OCI-LY1 (cell line): ENCODE measurements at regions not wholly inside any gene's neighbourhood (a gene's known extent, or its start where the extent isn't known, plus 50 kb on each side); places are given as distances from the start of the nearest gene placed in this dataset.

Experiments used
- EZH2 ChIP-seq: fragments of 200-600 bp; sonication (generic), shearing (Covaris generic); IDR thresholded peaks from 2 replicates; pipeline ENCODE4 v1.8.0; 2017; ENCODE audit warnings: borderline replicate concordance, mixed run types, mild to moderate bottlenecking, antibody characterized with exemption, low read length, moderate library complexity, mixed read lengths
- TF ChIP-seq, protein P1 (sequence below): fragments of 200-600 bp; sonication (generic), shearing (Covaris generic); IDR thresholded peaks from 2 replicates; pipeline ENCODE4 v1.5.1; 2017; ENCODE audit warnings: mild to moderate bottlenecking, antibody characterized with exemption, low read length, moderate library complexity, mixed read lengths

DNA sequence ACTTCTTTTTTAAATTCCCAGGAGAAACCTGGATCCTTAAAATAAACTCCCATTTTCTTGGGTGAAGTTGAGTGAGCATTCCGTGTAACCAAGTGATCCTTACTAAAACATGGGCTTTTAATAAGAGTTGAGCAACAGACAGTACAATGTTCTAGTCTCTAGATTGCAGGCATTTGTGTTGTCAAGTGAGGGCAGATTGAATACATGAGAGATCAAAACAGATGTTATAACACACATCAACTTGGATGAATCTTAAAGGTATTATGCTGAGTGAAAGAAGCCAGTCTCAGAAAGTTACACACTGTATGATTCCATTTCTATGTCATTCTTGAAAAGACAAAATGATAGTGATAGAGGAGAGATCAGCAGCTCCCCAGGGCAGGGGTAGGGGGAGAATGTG is 213.9 kb upstream of the CCDC196 start:
- TF ChIP-seq, protein P1, sequence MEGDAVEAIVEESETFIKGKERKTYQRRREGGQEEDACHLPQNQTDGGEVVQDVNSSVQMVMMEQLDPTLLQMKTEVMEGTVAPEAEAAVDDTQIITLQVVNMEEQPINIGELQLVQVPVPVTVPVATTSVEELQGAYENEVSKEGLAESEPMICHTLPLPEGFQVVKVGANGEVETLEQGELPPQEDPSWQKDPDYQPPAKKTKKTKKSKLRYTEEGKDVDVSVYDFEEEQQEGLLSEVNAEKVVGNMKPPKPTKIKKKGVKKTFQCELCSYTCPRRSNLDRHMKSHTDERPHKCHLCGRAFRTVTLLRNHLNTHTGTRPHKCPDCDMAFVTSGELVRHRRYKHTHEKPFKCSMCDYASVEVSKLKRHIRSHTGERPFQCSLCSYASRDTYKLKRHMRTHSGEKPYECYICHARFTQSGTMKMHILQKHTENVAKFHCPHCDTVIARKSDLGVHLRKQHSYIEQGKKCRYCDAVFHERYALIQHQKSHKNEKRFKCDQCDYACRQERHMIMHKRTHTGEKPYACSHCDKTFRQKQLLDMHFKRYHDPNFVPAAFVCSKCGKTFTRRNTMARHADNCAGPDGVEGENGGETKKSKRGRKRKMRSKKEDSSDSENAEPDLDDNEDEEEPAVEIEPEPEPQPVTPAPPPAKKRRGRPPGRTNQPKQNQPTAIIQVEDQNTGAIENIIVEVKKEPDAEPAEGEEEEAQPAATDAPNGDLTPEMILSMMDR, result no peak
- TF ChIP-seq EZH2, result no peak
